GM12873 (cell line): ENCODE measurements at regions not wholly inside any gene's neighbourhood (a gene's known extent, or its start where the extent isn't known, plus 50 kb on each side); places are given as distances from the start of the nearest gene placed in this dataset.

Source experiments
- TF ChIP-seq, protein P1 (sequence below): IDR thresholded peaks from 2 replicates; pipeline ENCODE4 v1.5.1; 2012; ENCODE audit warnings: low read depth, mild to moderate bottlenecking, moderate library complexity, low read length, control low read depth; ENCODE audit not compliant: insufficient read depth; ENCODE audit errors: missing control alignments

DNA sequence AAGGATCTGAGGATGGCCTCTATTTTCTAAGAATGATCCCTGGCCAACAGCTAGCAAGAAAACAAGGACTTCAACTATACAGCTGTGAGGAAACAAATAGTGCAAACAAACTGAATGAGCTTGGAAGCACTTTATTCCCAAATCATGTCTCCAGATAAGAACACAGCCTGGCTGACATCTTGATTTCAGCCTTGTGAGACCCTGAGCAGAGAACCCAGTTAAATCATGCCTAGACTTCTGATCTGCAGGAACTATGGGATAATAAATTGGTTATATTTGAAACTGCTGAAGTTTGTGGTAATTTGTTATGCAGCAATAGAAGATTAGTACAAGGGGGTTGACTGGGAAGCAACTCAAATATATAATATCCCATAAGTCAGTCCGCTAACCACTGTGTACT is 183.9 kb upstream of the BMP4 start:
- TF ChIP-seq, protein P1, sequence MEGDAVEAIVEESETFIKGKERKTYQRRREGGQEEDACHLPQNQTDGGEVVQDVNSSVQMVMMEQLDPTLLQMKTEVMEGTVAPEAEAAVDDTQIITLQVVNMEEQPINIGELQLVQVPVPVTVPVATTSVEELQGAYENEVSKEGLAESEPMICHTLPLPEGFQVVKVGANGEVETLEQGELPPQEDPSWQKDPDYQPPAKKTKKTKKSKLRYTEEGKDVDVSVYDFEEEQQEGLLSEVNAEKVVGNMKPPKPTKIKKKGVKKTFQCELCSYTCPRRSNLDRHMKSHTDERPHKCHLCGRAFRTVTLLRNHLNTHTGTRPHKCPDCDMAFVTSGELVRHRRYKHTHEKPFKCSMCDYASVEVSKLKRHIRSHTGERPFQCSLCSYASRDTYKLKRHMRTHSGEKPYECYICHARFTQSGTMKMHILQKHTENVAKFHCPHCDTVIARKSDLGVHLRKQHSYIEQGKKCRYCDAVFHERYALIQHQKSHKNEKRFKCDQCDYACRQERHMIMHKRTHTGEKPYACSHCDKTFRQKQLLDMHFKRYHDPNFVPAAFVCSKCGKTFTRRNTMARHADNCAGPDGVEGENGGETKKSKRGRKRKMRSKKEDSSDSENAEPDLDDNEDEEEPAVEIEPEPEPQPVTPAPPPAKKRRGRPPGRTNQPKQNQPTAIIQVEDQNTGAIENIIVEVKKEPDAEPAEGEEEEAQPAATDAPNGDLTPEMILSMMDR: no peak

DNA sequence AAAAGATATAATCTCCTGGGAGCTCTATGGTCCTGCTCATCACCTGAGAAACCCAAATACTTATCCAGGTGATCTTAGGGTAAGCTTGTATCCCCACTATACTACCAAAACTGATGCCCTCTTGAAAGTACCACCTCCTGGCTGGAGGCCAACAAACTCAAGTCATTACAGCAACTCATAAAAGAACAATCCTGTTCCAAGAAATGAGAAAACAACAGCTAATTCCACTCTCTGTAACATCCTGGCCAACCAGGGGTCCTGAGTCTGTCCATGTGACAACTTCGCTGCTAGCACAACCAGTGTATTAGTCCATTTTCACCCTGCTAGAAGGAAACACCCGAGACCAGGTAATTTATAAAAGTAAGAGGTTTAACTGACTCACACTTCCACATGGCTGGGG is 190.0 kb upstream of the BMP4 start:
- TF ChIP-seq, protein P1: no peak

DNA sequence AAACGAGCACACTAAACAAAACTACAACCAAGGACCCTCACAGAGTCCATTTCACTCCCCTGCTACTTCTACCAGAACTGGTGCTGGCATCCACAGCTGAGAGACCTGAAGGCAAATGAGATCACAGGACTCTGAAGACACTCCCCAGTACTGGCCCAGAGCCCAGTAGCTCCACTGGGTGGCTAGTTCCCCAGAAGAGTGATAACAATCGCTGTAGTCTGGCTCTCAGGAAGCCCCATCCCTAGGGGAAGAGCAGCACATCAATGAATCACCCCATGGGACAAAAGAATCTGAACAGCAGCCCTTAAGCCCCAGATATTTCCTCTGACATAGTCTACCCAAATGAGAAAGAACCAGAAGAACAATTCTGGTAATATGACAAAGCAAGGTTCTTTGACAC is 190.7 kb upstream of the BMP4 start:
- TF ChIP-seq, protein P1: no peak

DNA sequence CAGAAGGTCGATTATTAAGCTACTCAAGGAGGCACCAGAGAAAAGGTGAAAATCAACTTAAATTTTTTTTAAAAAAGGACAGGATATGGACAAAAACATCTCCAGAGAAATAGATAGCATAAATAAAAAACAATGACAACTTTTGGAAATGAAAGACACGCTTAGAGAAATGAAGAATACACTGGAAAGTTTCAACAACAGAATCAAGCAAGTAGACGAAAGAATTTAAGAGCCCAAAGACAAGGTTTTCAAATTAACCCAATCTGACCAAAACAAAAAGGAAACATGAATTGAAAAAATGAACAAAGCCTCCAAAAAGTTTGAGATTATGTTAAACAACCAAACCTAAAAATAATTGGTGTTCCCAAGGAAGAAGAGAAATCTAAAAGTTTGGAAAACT is 191.1 kb upstream of the BMP4 start:
- TF ChIP-seq, protein P1: no peak

DNA sequence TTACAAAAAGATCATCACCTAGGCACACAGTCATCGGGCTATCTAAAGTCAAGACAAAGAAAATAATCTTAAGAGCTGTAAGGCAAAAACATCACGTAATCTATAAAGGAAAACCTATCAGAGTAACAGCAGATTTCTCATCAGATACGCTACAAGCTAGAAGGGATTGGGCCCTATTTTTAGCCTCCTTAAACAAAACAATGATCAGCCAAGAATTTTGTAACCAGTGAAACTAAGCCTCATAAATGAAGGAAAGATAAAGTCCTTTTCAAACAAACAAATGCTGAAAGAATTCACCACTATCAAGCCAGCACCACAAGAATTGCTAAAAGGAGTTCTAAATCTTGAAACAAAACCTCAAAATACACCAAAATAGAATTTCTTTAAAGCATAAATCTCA is 191.6 kb upstream of the BMP4 start:
- TF ChIP-seq, protein P1: no peak

DNA sequence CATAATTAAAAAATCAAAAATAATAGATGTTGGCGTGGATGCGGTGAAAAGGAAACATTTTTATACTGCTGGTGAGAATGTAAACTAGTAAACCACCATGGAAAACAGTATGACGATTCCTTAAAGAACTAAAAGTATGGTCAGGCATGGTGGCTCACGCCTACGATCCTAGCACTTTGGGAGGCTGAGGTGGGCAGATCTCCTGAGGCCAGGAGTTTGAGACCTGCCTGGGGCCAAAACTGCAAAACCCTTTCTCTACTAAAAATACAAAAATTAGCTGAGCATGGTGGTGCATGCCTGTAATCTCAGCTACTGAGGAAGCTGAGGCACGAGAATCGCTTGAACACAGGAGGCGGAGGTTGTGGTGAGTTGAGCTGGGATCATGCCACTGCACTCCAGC is 195.7 kb upstream of the BMP4 start:
- TF ChIP-seq, protein P1: no peak

DNA sequence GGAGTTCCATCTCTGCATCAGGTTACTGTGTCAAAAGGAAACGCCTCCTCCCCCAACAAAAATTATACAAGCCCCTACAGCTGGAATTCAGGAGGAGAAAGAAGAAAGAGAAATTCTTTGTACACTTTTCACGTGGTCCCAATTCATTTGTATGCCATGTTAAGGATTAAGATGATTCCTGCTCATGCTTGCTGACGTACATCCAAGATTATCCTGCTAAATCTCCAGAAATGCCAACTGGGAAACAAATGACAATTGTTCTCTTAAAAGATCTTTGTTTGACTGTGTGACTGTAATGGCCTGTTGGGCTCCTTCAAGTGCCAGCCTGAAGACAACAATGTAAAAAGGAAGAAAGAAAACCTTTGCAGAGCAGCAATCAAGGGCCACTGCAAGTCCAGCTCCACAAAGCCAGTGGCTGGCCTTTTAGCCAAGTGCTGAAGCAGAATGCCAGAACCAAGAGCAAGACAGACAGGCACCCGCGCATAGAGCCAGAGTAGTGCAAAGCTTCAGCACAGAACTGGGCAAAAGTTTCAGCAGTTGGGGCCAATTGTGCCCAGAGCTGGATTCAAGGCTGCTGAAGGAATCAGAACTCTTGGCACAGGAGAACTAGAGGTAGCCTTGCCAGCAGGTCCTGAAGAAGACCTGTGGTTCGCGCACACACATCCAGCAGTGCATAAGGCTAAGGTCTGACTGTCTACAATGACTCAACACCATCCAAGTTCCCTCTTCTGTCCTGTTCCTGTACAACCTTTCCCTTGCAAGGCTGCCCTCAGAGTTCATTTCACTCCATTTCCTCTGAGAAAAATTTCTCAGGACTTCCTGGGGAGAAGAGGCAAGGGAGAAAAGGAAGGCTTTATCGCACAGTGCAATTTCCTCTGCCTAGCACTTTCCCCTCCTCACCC is 209.7 kb upstream of the BMP4 start:
- TF ChIP-seq, protein P1: no peak
